ENCODE measurements at regions not wholly inside any gene's neighbourhood (a gene's known extent, or its start where the extent isn't known, plus 50 kb on each side); places are given as distances from the start of the nearest gene placed in this dataset.

DNA sequence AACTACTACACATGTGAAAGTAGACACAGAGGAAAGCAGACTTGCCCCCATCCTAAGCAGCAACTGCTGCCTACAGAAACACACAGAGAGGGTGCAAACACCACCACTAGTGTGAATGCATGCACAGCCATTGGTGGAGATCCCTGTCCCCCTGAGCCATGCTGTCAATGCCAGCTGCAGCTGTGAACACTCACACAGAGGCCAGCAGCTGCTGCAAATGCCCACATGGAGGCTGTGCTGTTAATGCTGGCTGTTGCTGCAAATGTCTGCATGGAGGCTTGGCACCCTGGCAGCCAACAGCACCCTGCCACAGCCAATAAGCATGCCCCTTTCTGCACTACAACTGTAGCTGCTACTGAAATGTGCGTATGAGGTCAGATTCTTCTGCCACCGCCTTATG is 355.0 kb downstream of the LNPK start:
- TF ChIP-seq POLR2A (IDR thresholded peaks at IDR 0.05) = no peak
- TF ChIP-seq, protein P1, sequence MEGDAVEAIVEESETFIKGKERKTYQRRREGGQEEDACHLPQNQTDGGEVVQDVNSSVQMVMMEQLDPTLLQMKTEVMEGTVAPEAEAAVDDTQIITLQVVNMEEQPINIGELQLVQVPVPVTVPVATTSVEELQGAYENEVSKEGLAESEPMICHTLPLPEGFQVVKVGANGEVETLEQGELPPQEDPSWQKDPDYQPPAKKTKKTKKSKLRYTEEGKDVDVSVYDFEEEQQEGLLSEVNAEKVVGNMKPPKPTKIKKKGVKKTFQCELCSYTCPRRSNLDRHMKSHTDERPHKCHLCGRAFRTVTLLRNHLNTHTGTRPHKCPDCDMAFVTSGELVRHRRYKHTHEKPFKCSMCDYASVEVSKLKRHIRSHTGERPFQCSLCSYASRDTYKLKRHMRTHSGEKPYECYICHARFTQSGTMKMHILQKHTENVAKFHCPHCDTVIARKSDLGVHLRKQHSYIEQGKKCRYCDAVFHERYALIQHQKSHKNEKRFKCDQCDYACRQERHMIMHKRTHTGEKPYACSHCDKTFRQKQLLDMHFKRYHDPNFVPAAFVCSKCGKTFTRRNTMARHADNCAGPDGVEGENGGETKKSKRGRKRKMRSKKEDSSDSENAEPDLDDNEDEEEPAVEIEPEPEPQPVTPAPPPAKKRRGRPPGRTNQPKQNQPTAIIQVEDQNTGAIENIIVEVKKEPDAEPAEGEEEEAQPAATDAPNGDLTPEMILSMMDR (IDR thresholded peaks at IDR 0.05) = no peak
